Type B pancreatic cell (in vitro differentiated cells): ENCODE measurements at regions not wholly inside any gene's neighbourhood (a gene's known extent, or its start where the extent isn't known, plus 50 kb on each side); places are given as distances from the start of the nearest gene placed in this dataset.
"Not testable (repeated sequence)": the region's sequence is repeated elsewhere in the genome, so short reads cannot be mapped to it uniquely, and the experiment has no call there.

Experiments used
- DNase-seq: peaks from one replicate; pipeline ENCODE4 v3.0.0; 2021; ENCODE audit warnings: mixed read lengths; ENCODE audit not compliant: unreplicated experiment; ENCODE audit errors: extremely low spot score
- H3K27ac Mint-ChIP-seq: 2 replicates; pipeline ENCODE4 v1.8.0; 2021; ENCODE audit warnings: mild to moderate bottlenecking, mixed read lengths
- H3K27me3 Mint-ChIP-seq: 2 replicates; pipeline ENCODE4 v1.8.0; 2021; ENCODE audit warnings: mixed read lengths
- H3K36me3 Mint-ChIP-seq: 2 replicates; pipeline ENCODE4 v1.8.0; 2021; ENCODE audit warnings: mixed read lengths
- H3K4me1 Mint-ChIP-seq: one replicate; pipeline ENCODE4 v1.8.0; 2021; ENCODE audit warnings: mixed read lengths; ENCODE audit not compliant: unreplicated experiment
- H3K4me3 Mint-ChIP-seq: 2 replicates; pipeline ENCODE4 v1.8.0; 2021; ENCODE audit warnings: mild to moderate bottlenecking, mixed read lengths
- H3K9me3 Mint-ChIP-seq: 2 replicates; pipeline ENCODE4 v1.8.0; 2021; ENCODE audit warnings: mixed read lengths
- TF ChIP-seq, protein P1 (sequence below): fragments of 200-600 bp; sonication (generic); conservative IDR thresholded peaks from 2 replicates; pipeline ENCODE4 v1.5.0; 2021; ENCODE audit warnings: antibody characterized with exemption, mild to moderate bottlenecking

GRCh38 chr1:8153961-8154360 lies 127.9 kb upstream of the ERRFI1 start:
- no peak for DNase-seq
- H3K36me3 Mint-ChIP-seq = no peaks in the 10 kb centered on the region
- H3K4me1 Mint-ChIP-seq = peaks cover 17% of the 10 kb centered on the region
- no peaks in the 10 kb centered on the region for H3K27me3 Mint-ChIP-seq
- H3K9me3 Mint-ChIP-seq = no peaks in the 10 kb centered on the region
- peak overlapping the region; percentile 65 for H3K27ac Mint-ChIP-seq
- TF ChIP-seq, protein P1, sequence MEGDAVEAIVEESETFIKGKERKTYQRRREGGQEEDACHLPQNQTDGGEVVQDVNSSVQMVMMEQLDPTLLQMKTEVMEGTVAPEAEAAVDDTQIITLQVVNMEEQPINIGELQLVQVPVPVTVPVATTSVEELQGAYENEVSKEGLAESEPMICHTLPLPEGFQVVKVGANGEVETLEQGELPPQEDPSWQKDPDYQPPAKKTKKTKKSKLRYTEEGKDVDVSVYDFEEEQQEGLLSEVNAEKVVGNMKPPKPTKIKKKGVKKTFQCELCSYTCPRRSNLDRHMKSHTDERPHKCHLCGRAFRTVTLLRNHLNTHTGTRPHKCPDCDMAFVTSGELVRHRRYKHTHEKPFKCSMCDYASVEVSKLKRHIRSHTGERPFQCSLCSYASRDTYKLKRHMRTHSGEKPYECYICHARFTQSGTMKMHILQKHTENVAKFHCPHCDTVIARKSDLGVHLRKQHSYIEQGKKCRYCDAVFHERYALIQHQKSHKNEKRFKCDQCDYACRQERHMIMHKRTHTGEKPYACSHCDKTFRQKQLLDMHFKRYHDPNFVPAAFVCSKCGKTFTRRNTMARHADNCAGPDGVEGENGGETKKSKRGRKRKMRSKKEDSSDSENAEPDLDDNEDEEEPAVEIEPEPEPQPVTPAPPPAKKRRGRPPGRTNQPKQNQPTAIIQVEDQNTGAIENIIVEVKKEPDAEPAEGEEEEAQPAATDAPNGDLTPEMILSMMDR = no peak
- no peak overlapping the region for H3K4me3 Mint-ChIP-seq

GRCh38 chr1:8152731-8153702 lies 126.9 kb upstream of the ERRFI1 start:
- peak overlapping the region; percentile 65 for H3K27ac Mint-ChIP-seq
- H3K9me3 Mint-ChIP-seq = no peaks in the 10 kb centered on the region
- no peaks in the 10 kb centered on the region for H3K27me3 Mint-ChIP-seq
- TF ChIP-seq, protein P1 = no peak
- no peak overlapping the region for H3K4me3 Mint-ChIP-seq
- DNase-seq = no peak
- H3K4me1 Mint-ChIP-seq = peaks cover 18% of the 10 kb centered on the region
- H3K36me3 Mint-ChIP-seq = no peaks in the 10 kb centered on the region

DNA sequence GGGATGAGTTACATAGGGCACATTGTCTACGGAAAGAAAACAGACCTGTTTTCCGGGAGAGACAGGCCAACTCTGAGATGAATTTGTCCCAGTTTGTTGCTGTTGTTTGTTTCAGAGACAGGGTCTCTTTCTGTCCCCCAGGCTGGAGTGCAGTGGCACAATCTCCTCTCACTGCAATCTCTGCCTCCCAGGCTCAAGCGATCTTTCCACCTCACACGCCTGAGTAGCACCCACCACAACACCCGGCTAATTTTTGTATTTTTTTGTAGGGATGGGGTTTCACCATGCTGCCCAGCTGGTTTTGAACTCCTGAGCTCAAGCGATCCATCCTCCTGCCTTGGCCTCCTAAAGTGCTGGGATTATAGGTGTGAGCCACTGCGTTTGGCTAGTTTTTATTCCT lies 125.5 kb upstream of the ERRFI1 start:
- Mint-ChIP-seq H3K9me3 (no peaks in the 10 kb centered on the region), H3K27ac (peak overlapping the region; percentile 63), H3K36me3 (no peaks in the 10 kb centered on the region), H3K27me3 (no peaks in the 10 kb centered on the region), H3K4me1 (peaks cover 26% of the 10 kb centered on the region), H3K4me3 (peak overlapping the region; percentile 31)
- TF ChIP-seq, protein P1 = no peak
- DNase-seq = no peak

GRCh38 chr1:8149756-8150155 lies 123.6 kb upstream of the ERRFI1 start:
- not testable (repeated sequence) for DNase-seq, H3K9me3 Mint-ChIP-seq, H3K27ac Mint-ChIP-seq, H3K4me3 Mint-ChIP-seq, H3K36me3 Mint-ChIP-seq, H3K27me3 Mint-ChIP-seq
- H3K4me1 Mint-ChIP-seq = peaks cover 28% of the 10 kb centered on the region

- TF ChIP-seq, protein P1 = no peak
- Mint-ChIP-seq H3K4me1 (peaks cover 33% of the 10 kb centered on the region), H3K9me3 (no peaks in the 10 kb centered on the region), H3K27ac (peak overlapping the region; percentile 11), H3K36me3 (no peaks in the 10 kb centered on the region), H3K27me3 (no peaks in the 10 kb centered on the region), H3K4me3 (no peak overlapping the region)
- DNase-seq = no peak
Observed at GRCh38 chr1:8147956-8148355, 121.8 kb upstream of the ERRFI1 start.

DNA sequence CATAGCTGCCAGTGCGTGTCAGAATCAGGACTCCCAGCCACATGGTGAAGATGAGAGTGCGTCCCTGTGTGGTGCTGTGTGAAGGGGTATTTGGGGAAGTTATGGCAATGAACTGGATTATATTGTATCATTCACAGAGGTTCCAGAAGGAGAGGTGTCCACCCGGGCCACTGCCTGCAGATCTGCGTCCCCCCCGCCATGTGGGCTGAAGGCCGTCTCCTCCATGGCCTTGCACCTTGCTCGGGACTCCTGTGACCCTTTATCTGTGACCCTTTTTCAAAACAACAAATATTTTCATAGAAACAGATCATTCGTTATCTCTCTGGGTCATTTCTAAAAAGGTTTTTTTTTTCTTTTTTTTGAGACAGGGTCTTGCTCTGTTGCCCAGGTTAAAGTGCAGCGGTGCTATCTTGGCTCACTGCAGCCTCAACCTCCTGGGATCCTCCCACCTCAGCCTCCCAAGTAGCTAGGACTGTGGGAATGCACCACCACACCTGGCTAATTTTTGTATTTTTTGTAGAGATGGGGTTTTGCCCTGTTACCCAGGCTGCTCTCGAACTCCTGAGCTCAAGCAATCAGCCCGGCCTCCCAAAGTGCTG lies 120.2 kb upstream of the ERRFI1 start:
- H3K27ac Mint-ChIP-seq = no peak overlapping the region
- TF ChIP-seq, protein P1 = no peak

More for the DNA sequence above, 120.2 kb upstream of the ERRFI1 start:
- Mint-ChIP-seq H3K4me1 (peaks cover 35% of the 10 kb centered on the region), H3K27me3 (no peaks in the 10 kb centered on the region), H3K9me3 (no peaks in the 10 kb centered on the region), H3K36me3 (no peaks in the 10 kb centered on the region), H3K4me3 (no peak overlapping the region)
- DNase-seq = no peak
